GM18870 (cell line): ENCODE measurements at regions not wholly inside any gene's neighbourhood (a gene's known extent, or its start where the extent isn't known, plus 50 kb on each side); places are given as distances from the start of the nearest gene placed in this dataset.
"Not testable (repeated sequence)": the region's sequence is repeated elsewhere in the genome, so short reads cannot be mapped to it uniquely, and the experiment has no call there.

ENCODE experiments used
- ATAC-seq: cut with Tn5 transposase; IDR thresholded peaks from one replicate; pipeline ENCODE4 v1.9.1; 2021; ENCODE audit warnings: moderate library complexity; ENCODE audit not compliant: unreplicated experiment

- no peak for ATAC-seq
Measured at GRCh38 chr4:23970201-23970850, 80.5 kb upstream of the PPARGC1A start.

GRCh38 chr4:23969635-23970145 is 79.8 kb upstream of the PPARGC1A start:
- ATAC-seq = no peak

DNA sequence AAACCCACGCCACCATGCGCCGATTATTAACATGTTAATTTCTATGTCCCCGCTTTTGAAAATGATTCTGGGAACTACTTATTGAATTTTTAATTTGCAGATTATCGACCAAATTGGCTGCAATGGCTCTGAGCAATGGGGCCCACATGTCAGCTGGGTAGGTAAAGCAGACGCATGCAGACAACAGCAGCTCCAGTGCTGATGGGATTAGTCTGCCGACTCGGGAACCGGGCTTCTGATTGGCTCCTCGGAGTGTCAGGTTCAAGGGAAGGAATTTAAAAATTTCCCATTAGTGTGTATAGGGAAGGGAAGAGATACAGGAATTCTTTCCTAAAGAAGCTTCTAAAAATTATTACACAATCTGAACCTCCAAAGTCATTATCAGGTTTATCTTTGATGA is 77.4 kb upstream of the PPARGC1A start:
- ATAC-seq = no peak

DNA sequence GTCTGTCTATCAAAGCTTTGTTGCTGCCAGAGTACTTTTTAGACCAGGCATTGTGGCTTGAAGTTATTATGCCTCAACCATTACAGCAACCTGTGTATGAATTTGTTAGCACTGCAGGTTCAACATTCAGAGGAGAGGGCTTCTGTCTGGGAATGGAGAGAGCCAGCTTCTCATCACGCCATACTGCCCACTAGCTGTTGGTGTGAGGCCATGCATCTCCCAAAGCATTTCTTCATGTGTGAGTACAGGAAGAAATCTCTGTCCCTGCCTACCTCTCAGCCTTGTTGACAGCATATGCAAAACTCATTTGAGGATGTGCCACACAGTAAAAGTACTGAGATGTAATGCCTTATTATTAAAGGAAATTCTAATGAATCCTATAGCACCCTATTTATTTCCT is 76.9 kb upstream of the PPARGC1A start:
- ATAC-seq = no peak

GRCh38 chr4:23962462-23962861 is 72.6 kb upstream of the PPARGC1A start:
- ATAC-seq = no peak

DNA sequence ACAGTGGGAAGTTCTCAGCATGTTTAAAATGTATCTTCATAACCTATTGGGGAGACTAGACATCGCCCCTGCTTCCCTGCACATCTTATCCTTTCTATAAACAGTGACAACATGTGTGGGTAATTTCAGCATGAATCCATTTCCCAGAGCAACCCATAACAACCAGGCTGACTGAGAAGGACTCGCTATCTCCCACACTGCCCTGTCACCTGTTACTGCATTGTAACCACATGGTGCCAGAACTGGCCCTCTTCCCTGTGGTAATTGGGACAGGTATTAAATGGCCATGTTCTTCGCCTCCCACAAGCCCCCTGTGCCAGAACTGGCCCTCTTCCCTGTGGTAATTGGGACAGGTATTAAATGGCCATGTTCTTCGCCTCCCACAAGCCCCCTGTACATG is 71.5 kb upstream of the PPARGC1A start:
- not testable (repeated sequence) for ATAC-seq

GRCh38 chr4:23959396-23960148 is 69.7 kb upstream of the PPARGC1A start:
- ATAC-seq = no peak

DNA sequence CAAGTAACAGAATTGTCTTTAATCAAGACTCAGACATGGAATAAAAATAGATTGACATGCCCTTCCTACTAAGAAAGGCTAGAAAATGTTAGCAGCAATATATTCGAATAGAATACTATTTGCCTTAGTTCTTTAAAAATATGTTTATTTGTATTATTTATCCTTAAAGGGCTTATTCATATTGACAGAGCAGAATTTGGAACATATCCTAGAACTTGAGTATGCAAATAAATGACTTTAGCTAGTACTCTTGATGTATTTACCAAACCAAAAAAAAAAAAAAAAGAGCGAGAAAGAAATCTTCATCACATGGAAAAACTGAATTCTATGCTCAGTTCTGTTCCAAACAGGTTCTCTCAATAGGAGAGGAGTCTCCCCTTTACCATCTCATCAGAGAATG is 68.9 kb upstream of the PPARGC1A start:
- ATAC-seq = no peak

GRCh38 chr4:23957465-23957864 is 67.6 kb upstream of the PPARGC1A start:
- ATAC-seq = no peak

DNA sequence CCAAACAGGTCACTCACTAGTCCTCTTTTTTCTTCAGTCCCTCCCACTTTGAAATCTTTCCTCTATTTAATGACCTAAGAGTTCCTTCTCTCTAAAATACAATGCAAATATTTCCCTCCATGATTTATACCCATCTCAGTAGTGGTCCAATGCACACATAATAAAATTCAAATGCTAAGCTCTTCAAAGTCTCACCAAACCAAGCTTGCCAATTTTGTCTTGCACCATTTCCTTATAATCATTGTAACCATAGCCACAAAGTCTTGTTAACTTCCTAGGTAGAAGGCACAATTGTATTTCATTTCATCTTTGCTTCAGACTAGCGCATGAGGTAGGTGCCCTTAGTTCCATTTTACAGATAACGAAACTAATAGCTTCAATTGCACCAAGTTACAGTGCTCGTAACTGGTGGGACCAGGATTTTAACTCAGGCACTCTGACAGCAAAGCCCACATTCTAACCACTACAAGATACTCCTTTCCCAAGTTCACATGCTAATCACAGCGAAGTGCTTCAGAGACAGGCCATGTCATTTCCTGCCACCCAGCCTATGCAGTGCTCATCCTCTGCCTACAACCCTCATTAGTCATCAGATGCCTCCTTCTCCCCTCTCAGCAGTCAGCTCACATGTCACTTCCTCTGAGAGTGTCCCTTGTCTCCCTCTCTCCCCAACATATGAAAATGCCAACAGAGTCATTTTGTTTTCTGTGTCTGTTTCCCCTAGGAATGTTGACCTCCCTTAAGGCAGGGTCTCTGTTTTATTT is 66.9 kb upstream of the PPARGC1A start:
- no peak for ATAC-seq

GRCh38 chr4:23952258-23952657 is 62.4 kb upstream of the PPARGC1A start:
- no peak for ATAC-seq

DNA sequence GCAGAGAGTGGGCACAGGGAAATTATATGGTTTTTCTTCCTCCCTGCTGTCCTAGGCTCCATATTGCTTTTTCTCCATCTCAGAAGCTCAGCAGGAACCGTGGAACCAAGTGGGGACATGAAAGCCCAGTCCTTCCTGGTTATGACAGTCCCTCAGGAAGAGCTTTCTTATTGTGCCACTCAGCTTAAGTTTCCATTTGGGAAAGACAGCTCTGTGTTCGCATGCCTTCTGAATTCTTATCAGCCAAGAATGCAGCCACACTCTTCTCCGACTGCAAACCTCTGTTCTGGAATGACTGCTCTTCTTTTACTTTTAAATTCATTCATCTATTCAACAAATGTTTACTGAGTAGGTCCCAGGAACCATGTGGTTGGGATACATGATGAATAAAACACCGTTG is 58.0 kb upstream of the PPARGC1A start:
- no peak for ATAC-seq

GRCh38 chr4:23946299-23946698 is 56.5 kb upstream of the PPARGC1A start:
- no peak for ATAC-seq

GRCh38 chr4:23945451-23946017 is 55.7 kb upstream of the PPARGC1A start:
- ATAC-seq = no peak

DNA sequence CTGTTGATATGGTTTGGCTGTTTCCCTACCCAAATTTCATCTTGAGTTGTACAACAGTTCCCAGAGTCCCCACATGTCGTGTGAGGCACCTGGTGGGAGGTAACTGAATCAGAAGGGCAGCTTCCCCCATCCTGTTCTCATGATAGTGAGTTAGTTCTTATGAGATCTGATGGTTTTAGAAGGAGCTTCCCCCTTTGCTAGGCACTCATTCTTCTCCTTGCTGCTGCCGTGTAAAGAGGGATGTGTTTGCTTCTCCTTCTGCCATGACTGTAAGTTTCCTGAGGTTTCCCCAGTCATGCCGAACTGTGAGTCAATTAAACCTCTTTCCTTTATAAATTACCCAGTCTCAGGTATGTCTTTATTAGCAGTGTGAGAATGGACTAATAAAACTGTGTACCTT is 54.7 kb upstream of the PPARGC1A start:
- not testable (repeated sequence) for ATAC-seq

- ATAC-seq = no peak
Measured at GRCh38 chr4:23943478-23943877, 53.6 kb upstream of the PPARGC1A start.

DNA sequence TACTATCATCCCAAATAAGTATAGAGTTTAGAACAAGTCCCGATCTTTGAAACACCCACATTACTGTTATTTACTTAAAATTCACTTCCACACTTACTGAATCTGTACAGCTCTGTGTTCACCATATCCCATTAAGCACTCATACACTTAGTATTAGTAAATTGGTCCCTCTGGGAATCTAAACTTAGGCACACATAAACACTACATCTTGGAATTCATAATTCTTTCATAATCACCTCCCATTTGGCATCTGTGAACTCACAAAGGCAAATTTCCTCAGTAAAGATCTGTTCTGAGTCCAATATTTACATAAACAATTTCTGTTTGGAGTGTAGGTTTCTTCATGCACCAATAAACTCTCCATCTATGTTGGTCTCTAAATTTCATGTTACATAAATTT is 52.6 kb upstream of the PPARGC1A start:
- ATAC-seq = no peak
